Omental fat pad (tissue), 3 donors: ENCODE measurements at regions not wholly inside any gene's neighbourhood (a gene's known extent, or its start where the extent isn't known, plus 50 kb on each side); places are given as distances from the start of the nearest gene placed in this dataset.

Source experiments
- ATAC-seq: fragments of 150-250 bp; one replicate; pipeline ENCODE4 v1.9.1; 2016; ENCODE audit warnings: mild to moderate bottlenecking, moderate library complexity; ENCODE audit not compliant: low FRiP score
- DNase-seq: peaks from one replicate; pipeline ENCODE4 v3.0.0-alpha.2; 2019; ENCODE audit warnings: low spot score
- CTCF ChIP-seq, 3 donors: fragments of 450-650 bp; IDR thresholded peaks; one replicate each; pipeline ENCODE4 v1.5.1; 2016 to 2017; ENCODE audit warnings: antibody characterized with exemption in 3 of 3, mild to moderate bottlenecking in 3 of 3, moderate library complexity in 2 of 3

- DNase-seq, result no peak
- ATAC-seq, result no peak
- TF ChIP-seq CTCF (IDR thresholded peaks at IDR 0.05), result no peak
These were observed 65.1 kb upstream of the TGIF1 start for GRCh38 chr18:3384664-3385563.

GRCh38 chr18:3388323-3388722 lies 61.6 kb upstream of the TGIF1 start:
- TF ChIP-seq CTCF (IDR thresholded peaks at IDR 0.05), result no peak
- DNase-seq, result no peak
- no peak for ATAC-seq

DNA sequence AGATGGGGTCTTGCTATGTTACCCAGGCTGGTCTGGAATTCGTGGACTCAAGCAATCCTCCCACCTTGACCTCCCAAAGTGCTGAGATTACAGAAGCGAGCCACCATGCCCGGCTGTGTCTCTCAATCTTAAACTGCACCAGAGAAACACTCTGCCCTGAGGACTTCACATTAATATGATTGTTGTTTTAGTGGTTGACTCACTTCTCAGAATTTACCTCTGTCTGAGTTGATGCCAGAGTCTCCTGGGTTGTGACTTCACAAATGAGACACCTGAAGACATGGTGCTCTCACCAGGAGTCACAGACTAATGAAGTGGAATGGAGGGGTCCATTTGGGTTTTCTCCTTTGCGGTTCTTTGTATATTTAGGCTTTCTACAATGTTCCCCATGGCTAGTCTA lies 61.0 kb upstream of the TGIF1 start:
- no peak for DNase-seq
- TF ChIP-seq CTCF (IDR thresholded peaks at IDR 0.05), result no peak
- ATAC-seq, result no peak

DNA sequence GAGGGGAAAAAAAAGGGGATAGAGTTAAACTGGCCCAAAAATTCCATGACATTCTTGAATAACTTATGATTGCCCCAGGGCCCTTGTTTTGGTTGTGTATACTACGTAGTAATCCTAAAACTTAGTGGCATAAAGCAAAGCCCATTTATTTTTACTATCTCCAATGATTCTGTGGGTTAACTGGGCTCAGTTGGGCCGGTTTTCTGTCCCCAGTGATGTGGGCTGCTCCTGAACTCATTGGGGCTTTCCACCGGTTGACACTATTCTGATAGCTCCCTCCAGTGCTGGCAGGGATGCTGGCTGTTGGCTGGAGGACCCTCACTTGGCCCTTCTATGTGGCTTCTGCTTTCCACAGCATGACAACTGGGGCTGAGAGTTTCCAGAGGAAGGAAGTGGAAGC lies 60.0 kb upstream of the TGIF1 start:
- no peak for TF ChIP-seq CTCF (IDR thresholded peaks at IDR 0.05)
- no peak for DNase-seq
- ATAC-seq, result no peak

DNA sequence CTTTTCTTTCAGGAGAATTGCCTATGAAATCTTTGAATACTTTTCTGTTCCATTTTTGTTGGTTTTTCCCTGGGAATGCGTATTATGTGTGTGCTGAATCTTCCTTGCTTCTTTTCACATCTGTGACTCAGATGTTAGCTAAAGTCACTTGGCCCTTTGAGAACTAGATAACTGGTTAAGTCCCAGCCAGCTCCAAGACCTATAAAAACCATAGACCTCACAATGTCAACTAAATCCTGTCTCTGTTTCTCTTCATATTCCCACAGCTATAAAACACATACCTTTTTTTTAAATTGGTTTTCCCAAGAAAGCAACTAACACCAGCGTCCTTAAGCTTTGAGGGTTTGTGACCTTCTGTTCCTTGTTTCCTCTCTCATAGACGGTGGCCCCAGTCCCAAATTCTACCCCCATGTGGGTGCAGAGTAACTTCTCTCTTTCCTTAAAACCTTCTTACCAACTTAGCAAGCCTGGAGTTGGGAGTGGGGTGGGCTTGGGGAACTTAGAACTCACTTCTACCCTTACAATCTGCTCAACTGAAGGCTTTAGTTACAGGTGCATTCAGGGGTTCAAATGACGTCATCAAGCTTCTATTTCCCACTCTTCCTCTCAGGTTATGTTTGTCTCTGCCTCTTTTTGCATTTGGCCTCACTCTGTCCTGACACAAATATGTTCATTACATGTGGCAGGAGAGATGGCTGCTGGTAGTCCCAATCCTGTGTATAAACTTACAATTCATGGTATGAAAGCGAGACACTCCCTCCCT lies 58.1 kb upstream of the TGIF1 start:
- no peak for ATAC-seq
- no peak for TF ChIP-seq CTCF (IDR thresholded peaks at IDR 0.05)

DNA sequence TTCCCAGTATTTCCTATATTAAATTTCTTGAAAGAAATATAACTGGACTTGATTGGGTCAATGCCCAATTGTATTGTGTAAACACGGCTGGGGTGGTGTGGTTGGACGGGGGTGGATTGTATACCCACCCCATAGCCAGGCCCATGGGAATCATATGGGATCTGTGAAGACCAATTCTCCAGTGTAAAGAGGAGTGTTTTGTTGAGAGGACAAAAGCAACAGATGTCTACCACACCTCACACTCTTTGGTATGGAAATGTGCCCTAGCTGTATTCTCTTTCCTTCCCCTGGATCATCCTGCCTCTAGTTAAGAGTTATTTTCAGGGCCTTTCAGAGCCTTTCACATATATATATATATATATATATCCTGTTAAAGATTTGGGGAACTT lies 57.5 kb upstream of the TGIF1 start:
- DNase-seq, result no peak
- no peak for ATAC-seq
- no peak for TF ChIP-seq CTCF (IDR thresholded peaks at IDR 0.05)

More for the DNA sequence above, 58.1 kb upstream of the TGIF1 start:
- DNase-seq, result no peak
